C4-2B (cell line): ENCODE measurements at regions not wholly inside any gene's neighbourhood (a gene's known extent, or its start where the extent isn't known, plus 50 kb on each side); places are given as distances from the start of the nearest gene placed in this dataset.

Source experiments
- CTCF ChIP-seq: fragments of 450-650 bp; conservative IDR thresholded peaks from 2 replicates; pipeline ENCODE4 v1.5.1; 2017; ENCODE audit warnings: mild to moderate bottlenecking
- ZFX ChIP-seq: fragments of 450-650 bp; IDR thresholded peaks from 2 replicates; pipeline ENCODE4 v1.6.1; 2017

DNA sequence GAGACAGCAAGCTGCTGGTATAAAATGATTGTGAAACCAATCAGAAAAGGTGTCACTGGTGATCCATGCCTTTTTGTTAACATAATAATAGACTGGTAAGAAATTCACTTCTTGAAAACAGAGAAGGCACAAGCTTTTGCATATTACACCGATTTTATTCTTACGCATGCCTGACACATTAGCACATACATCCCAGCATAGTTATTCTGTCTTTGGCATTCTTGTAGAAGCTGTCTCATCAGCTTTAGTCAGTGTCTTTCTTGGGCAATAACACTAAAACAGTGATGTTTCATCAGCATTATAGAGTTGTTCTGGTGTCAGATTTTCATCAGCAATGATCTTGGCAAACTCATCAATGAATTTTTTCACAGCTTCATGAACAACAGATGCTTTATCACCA is 283.4 kb upstream of the TMTC1 start:
- TF ChIP-seq CTCF (no peak), ZFX (no peak)
